Spleen (tissue), 7 donors: ENCODE measurements at regions not wholly inside any gene's neighbourhood (a gene's known extent, or its start where the extent isn't known, plus 50 kb on each side); places are given as distances from the start of the nearest gene placed in this dataset.
"Not testable (repeated sequence)": the region's sequence is repeated elsewhere in the genome, so short reads cannot be mapped to it uniquely, and the experiment has no call there.

ENCODE experiments used
- CTCF ChIP-seq, 11 experiments: fragments of 200-600 bp in 7 of 11; fragments of 450-650 bp in 4 of 11; sonication (generic) in 4 of 11; IDR thresholded peaks in 8 of 11; conservative IDR thresholded peaks in 3 of 11; 1 replicate in 7 of 11; 2 replicates in 4 of 11; pipeline versions ENCODE4 v1.4.0 to v1.8.0; 2016 to 2021; ENCODE audit warnings: antibody characterized with exemption in 11 of 11, inconsistent platforms in 4 of 11, mild to moderate bottlenecking in 1 of 11
- POLR2A ChIP-seq, 3 donors: fragments of 450-650 bp; IDR thresholded peaks; one replicate each; pipeline ENCODE4 v1.5.1; 2017; ENCODE audit warnings: antibody characterized with exemption in 3 of 3, mild to moderate bottlenecking in 1 of 3
- POLR2AphosphoS5 ChIP-seq, 3 donors: sonication (generic); formaldehyde crosslinking; IDR thresholded peaks; one replicate each; pipeline ENCODE4 v1.5.1; 2017; ENCODE audit warnings: antibody characterized with exemption in 3 of 3
- donor health status: DM: no; HTN: no; CAD: no; lungs with moderate emphysema.
- donor health status: DM: no; HTN: no; CAD: no.
- donor health status: DM: no; HTN: no; CAD: no.

- TF ChIP-seq CTCF (IDR thresholded peaks at IDR 0.05 in 8 of 11, conservative IDR thresholded peaks at IDR 0.05 in 3 of 11); POLR2A (IDR thresholded peaks at IDR 0.05); POLR2AphosphoS5 (IDR thresholded peaks at IDR 0.05): not testable (repeated sequence)
Observed at GRCh38 chrX:101738411-101738810, 78.8 kb upstream of the ARMCX2 start.
